Liver (tissue), 8 donors: ENCODE measurements at regions not wholly inside any gene's neighbourhood (a gene's known extent, or its start where the extent isn't known, plus 50 kb on each side); places are given as distances from the start of the nearest gene placed in this dataset.
"Not testable (repeated sequence)": the region's sequence is repeated elsewhere in the genome, so short reads cannot be mapped to it uniquely, and the experiment has no call there.

Experiments used
- DNase-seq: peaks from one replicate; pipeline ENCODE4 v3.0.0-alpha.2; 2017; ENCODE audit warnings: low spot score
- H3K27ac ChIP-seq, 2 donors: one replicate each; pipeline ENCODE4 v1.7.0; 2013; ENCODE audit warnings: inconsistent platforms in 2 of 2, low read length in 2 of 2, control low read depth in 1 of 2, low read depth in 1 of 2, mild to moderate bottlenecking in 1 of 2
- H3K27me3 ChIP-seq, 4 donors: one replicate each; pipeline versions ENCODE4 v1.6.1 to v1.7.0; 2013; ENCODE audit warnings: low read length in 3 of 4, inconsistent platforms in 1 of 4, mild to moderate bottlenecking in 1 of 4, moderate library complexity in 1 of 4; ENCODE audit not compliant: control insufficient read depth in 4 of 4, insufficient read depth in 4 of 4
- H3K36me3 ChIP-seq, 4 donors: one replicate each; pipeline versions ENCODE4 v1.6.1 to v1.7.0; 2013; ENCODE audit warnings: low read length in 3 of 4, mild to moderate bottlenecking in 3 of 4, low read depth in 1 of 4, moderate library complexity in 1 of 4; ENCODE audit not compliant: control insufficient read depth in 4 of 4, insufficient read depth in 3 of 4
- H3K4me1 ChIP-seq, 4 donors: one replicate each; pipeline versions ENCODE4 v1.6.1 to v1.7.0; 2013; ENCODE audit warnings: low read length in 3 of 4, mild to moderate bottlenecking in 3 of 4, moderate library complexity in 1 of 4; ENCODE audit not compliant: control insufficient read depth in 4 of 4, insufficient read depth in 4 of 4
- H3K4me3 ChIP-seq, 3 donors: one replicate each; pipeline versions ENCODE4 v1.6.1 to v1.7.0; 2013; ENCODE audit warnings: low read length in 3 of 3, control low read depth in 1 of 3, low read depth in 1 of 3, mild to moderate bottlenecking in 1 of 3
- H3K9ac ChIP-seq, 2 donors: one replicate each; pipeline ENCODE4 v1.7.0; 2013; ENCODE audit warnings: low read length in 2 of 2, mild to moderate bottlenecking in 2 of 2, moderate library complexity in 2 of 2, control low read depth in 1 of 2, low read depth in 1 of 2
- H3K9me3 ChIP-seq, 4 donors: one replicate each; pipeline versions ENCODE4 v1.6.1 to v1.7.0; 2013; ENCODE audit warnings: low read length in 3 of 4; ENCODE audit not compliant: control insufficient read depth in 4 of 4
- EGR1 ChIP-seq, 2 donors: IDR thresholded peaks; 2 replicates each; pipeline ENCODE4 v1.6.1; 2016 to 2018; ENCODE audit warnings: antibody characterized with exemption in 2 of 2, low read depth in 2 of 2
- FOXA1 ChIP-seq: IDR thresholded peaks from 2 replicates; pipeline ENCODE4 v1.6.1; 2016; ENCODE audit warnings: antibody characterized with exemption
- GABPA ChIP-seq, 2 donors: IDR thresholded peaks in 1 of 2; conservative IDR thresholded peaks in 1 of 2; 2 replicates each; pipeline ENCODE4 v1.6.1; 2016; ENCODE audit warnings: antibody characterized with exemption in 2 of 2, mild to moderate bottlenecking in 1 of 2, moderate library complexity in 1 of 2
- HNF4A ChIP-seq, 2 donors: conservative IDR thresholded peaks; 2 replicates each; pipeline ENCODE4 v1.6.1; 2016; ENCODE audit warnings: antibody characterized with exemption in 2 of 2, mild to moderate bottlenecking in 2 of 2
- HNF4G ChIP-seq: IDR thresholded peaks from 2 replicates; pipeline ENCODE4 v1.6.1; 2016; ENCODE audit warnings: antibody characterized with exemption
- JUND ChIP-seq, 2 donors: IDR thresholded peaks; 2 replicates each; pipeline ENCODE4 v1.6.1; 2016; ENCODE audit warnings: antibody characterized with exemption in 2 of 2
- NR2F2 ChIP-seq: IDR thresholded peaks from 2 replicates; pipeline ENCODE4 v1.6.1; 2016; ENCODE audit warnings: antibody characterized with exemption
- RAD21 ChIP-seq, 2 donors: IDR thresholded peaks; 2 replicates each; pipeline ENCODE4 v1.6.1; 2016; ENCODE audit warnings: antibody characterized with exemption in 2 of 2, mild to moderate bottlenecking in 2 of 2
- RXRA ChIP-seq, 2 donors: IDR thresholded peaks; 2 replicates each; pipeline ENCODE4 v1.6.1; 2017 to 2018; ENCODE audit warnings: antibody characterized with exemption in 2 of 2, mild to moderate bottlenecking in 1 of 2
- SP1 ChIP-seq: IDR thresholded peaks from 2 replicates; pipeline ENCODE4 v1.6.1; 2018; ENCODE audit warnings: antibody characterized with exemption, mild to moderate bottlenecking
- TAF1 ChIP-seq: conservative IDR thresholded peaks from 2 replicates; pipeline ENCODE4 v1.6.1; 2016; ENCODE audit warnings: antibody characterized with exemption, mild to moderate bottlenecking
- WGBS: extraction: QIAGEN DNeasy Blood & Tissue Kit; methylation state at CpG from one replicate; pipeline ENCODE4 v1.1.7; 2013; 5-methylcytosine and 5-hydroxymethylcytosine counted together
- TF ChIP-seq, protein P1 (sequence below): IDR thresholded peaks from 2 replicates; pipeline ENCODE4 v1.6.1; 2016; ENCODE audit warnings: antibody characterized with exemption
- TF ChIP-seq, protein P2 (sequence below): IDR thresholded peaks from 2 replicates; pipeline ENCODE4 v1.6.1; 2016; ENCODE audit warnings: antibody characterized with exemption
- TF ChIP-seq, protein P3 (sequence below): IDR thresholded peaks from 2 replicates; pipeline ENCODE4 v1.6.1; 2016; ENCODE audit warnings: antibody characterized with exemption
- TF ChIP-seq, protein P4 (sequence below): fragments of 150-350 bp; IDR thresholded peaks from 2 replicates; pipeline ENCODE4 v1.5.1; 2017; ENCODE audit warnings: improper control_type of control experiment, low read depth, low read length; ENCODE audit not compliant: missing input control
- TF ChIP-seq, protein P5 (sequence below): IDR thresholded peaks from 2 replicates; pipeline ENCODE4 v1.6.1; 2016; ENCODE audit warnings: antibody characterized with exemption, mild to moderate bottlenecking
- donor health status: healthy.
- donor health status: healthy.
- donor health status: healthy.
- donor health status: healthy.
- donor health status: healthy.

DNA sequence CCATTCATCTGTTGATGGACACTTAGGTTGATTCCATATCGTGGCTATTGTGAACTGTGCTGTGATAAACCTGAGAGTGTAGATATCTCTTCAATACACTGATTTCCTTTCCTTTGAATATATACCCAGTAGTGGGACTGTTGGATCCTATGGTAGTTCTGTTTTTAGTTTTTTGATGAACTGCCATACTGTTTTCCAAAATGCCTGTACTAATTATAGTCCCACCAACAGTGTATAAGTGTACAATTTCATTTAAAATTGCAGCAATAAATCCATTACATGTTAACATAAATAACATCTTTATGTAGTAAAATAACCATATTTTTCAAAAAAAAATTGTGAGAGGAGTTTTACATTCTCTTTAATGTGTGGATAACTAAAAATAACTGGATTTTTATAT, 65.0 kb upstream of the SYT9 start:
- WGBS = 69% methylated on average over 1 of the region's 1 CpG
- no peak for DNase-seq
- no peak overlapping the region for H3K9ac ChIP-seq
- no peak overlapping the region for H3K4me3 ChIP-seq
- H3K36me3 ChIP-seq = no peaks in the 10 kb centered on the region
- TF ChIP-seq RXRA (IDR thresholded peaks at IDR 0.05) (no peak), TAF1 (no peak), FOXA1 (no peak), HNF4A (conservative IDR thresholded peaks at IDR 0.05) (no peak), JUND (IDR thresholded peaks at IDR 0.05) (no peak), RAD21 (IDR thresholded peaks at IDR 0.05) (no peak), HNF4G (no peak), EGR1 (IDR thresholded peaks at IDR 0.05; ENCODE audit: low read depth in 2 of 2) (no peak), SP1 (no peak), NR2F2 (no peak), GABPA (IDR thresholded peaks at IDR 0.05 in 1 of 2, conservative IDR thresholded peaks at IDR 0.05 in 1 of 2) (no peak)
- TF ChIP-seq, protein P1, sequence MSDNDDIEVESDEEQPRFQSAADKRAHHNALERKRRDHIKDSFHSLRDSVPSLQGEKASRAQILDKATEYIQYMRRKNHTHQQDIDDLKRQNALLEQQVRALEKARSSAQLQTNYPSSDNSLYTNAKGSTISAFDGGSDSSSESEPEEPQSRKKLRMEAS = no peak
- TF ChIP-seq, protein P2, sequence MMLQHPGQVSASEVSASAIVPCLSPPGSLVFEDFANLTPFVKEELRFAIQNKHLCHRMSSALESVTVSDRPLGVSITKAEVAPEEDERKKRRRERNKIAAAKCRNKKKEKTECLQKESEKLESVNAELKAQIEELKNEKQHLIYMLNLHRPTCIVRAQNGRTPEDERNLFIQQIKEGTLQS = no peak
- TF ChIP-seq, protein P3, sequence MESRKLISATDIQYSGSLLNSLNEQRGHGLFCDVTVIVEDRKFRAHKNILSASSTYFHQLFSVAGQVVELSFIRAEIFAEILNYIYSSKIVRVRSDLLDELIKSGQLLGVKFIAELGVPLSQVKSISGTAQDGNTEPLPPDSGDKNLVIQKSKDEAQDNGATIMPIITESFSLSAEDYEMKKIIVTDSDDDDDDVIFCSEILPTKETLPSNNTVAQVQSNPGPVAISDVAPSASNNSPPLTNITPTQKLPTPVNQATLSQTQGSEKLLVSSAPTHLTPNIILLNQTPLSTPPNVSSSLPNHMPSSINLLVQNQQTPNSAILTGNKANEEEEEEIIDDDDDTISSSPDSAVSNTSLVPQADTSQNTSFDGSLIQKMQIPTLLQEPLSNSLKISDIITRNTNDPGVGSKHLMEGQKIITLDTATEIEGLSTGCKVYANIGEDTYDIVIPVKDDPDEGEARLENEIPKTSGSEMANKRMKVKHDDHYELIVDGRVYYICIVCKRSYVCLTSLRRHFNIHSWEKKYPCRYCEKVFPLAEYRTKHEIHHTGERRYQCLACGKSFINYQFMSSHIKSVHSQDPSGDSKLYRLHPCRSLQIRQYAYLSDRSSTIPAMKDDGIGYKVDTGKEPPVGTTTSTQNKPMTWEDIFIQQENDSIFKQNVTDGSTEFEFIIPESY = no peak
- TF ChIP-seq, protein P4, sequence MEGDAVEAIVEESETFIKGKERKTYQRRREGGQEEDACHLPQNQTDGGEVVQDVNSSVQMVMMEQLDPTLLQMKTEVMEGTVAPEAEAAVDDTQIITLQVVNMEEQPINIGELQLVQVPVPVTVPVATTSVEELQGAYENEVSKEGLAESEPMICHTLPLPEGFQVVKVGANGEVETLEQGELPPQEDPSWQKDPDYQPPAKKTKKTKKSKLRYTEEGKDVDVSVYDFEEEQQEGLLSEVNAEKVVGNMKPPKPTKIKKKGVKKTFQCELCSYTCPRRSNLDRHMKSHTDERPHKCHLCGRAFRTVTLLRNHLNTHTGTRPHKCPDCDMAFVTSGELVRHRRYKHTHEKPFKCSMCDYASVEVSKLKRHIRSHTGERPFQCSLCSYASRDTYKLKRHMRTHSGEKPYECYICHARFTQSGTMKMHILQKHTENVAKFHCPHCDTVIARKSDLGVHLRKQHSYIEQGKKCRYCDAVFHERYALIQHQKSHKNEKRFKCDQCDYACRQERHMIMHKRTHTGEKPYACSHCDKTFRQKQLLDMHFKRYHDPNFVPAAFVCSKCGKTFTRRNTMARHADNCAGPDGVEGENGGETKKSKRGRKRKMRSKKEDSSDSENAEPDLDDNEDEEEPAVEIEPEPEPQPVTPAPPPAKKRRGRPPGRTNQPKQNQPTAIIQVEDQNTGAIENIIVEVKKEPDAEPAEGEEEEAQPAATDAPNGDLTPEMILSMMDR = no peak
- TF ChIP-seq, protein P5, sequence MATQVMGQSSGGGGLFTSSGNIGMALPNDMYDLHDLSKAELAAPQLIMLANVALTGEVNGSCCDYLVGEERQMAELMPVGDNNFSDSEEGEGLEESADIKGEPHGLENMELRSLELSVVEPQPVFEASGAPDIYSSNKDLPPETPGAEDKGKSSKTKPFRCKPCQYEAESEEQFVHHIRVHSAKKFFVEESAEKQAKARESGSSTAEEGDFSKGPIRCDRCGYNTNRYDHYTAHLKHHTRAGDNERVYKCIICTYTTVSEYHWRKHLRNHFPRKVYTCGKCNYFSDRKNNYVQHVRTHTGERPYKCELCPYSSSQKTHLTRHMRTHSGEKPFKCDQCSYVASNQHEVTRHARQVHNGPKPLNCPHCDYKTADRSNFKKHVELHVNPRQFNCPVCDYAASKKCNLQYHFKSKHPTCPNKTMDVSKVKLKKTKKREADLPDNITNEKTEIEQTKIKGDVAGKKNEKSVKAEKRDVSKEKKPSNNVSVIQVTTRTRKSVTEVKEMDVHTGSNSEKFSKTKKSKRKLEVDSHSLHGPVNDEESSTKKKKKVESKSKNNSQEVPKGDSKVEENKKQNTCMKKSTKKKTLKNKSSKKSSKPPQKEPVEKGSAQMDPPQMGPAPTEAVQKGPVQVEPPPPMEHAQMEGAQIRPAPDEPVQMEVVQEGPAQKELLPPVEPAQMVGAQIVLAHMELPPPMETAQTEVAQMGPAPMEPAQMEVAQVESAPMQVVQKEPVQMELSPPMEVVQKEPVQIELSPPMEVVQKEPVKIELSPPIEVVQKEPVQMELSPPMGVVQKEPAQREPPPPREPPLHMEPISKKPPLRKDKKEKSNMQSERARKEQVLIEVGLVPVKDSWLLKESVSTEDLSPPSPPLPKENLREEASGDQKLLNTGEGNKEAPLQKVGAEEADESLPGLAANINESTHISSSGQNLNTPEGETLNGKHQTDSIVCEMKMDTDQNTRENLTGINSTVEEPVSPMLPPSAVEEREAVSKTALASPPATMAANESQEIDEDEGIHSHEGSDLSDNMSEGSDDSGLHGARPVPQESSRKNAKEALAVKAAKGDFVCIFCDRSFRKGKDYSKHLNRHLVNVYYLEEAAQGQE = no peak
- no peaks in the 10 kb centered on the region for H3K9me3 ChIP-seq
- no peaks in the 10 kb centered on the region for H3K27me3 ChIP-seq
- H3K4me1 ChIP-seq = no peaks in the 10 kb centered on the region
- H3K27ac ChIP-seq = no peak overlapping the region

DNA sequence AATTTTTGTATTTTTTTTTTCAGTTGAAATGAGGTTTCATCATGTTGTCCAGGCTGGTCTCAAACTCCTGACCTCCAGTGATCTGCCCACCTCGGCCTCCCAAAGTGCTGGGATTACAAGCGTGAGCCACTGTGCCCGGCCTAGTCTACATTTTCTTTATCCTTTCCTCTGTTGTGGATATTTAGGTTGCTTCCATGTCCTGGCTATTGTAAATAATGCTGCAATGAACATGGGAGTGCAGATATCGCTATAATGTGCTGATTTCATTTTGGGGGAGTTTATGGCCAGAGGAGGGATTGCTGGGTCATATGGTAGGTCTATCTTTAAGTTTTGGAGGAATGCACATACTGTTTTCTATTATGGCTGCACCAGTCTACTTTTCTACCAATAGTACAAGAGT, 58.9 kb upstream of the SYT9 start:
- not testable (repeated sequence) for H3K27me3 ChIP-seq
- 88% methylated on average over 4 of the region's 4 CpGs for WGBS

More for the DNA sequence above, 58.9 kb upstream of the SYT9 start:
- not testable (repeated sequence) for H3K9ac ChIP-seq, DNase-seq, H3K36me3 ChIP-seq, H3K4me3 ChIP-seq, H3K4me1 ChIP-seq, H3K27ac ChIP-seq, H3K9me3 ChIP-seq
